Activated naive CD8-positive, alpha-beta T cell (primary cell): ENCODE measurements at regions not wholly inside any gene's neighbourhood (a gene's known extent, or its start where the extent isn't known, plus 50 kb on each side); places are given as distances from the start of the nearest gene placed in this dataset.
A peak's percentile ranks its signal among the peaks of the same experiment; 100 is the strongest.
"Not testable (repeated sequence)": the region's sequence is repeated elsewhere in the genome, so short reads cannot be mapped to it uniquely, and the experiment has no call there.

ENCODE experiments used
- H3K27ac Mint-ChIP-seq: one replicate; pipeline ENCODE4 v1.8.0; 2021; ENCODE audit warnings: mixed read lengths
- H3K27me3 Mint-ChIP-seq: one replicate; pipeline ENCODE4 v1.8.0; 2021; ENCODE audit warnings: mixed read lengths
- H3K36me3 Mint-ChIP-seq: one replicate; pipeline ENCODE4 v1.8.0; 2021; ENCODE audit warnings: mixed read lengths
- H3K4me1 Mint-ChIP-seq: one replicate; pipeline ENCODE4 v1.8.0; 2021; ENCODE audit warnings: low read depth, mixed read lengths
- H3K4me3 Mint-ChIP-seq: one replicate; pipeline ENCODE4 v1.8.0; 2021; ENCODE audit warnings: mild to moderate bottlenecking, mixed read lengths
- H3K9me3 Mint-ChIP-seq: one replicate; pipeline ENCODE4 v1.8.0; 2021; ENCODE audit warnings: low read depth, mixed read lengths

GRCh38 chrX:437661-438390 lies 51.1 kb upstream of the PPP2R3B start:
- Mint-ChIP-seq H3K4me3 (peak overlapping the region; percentile 46), H3K27me3 (peaks cover 2% of the 10 kb centered on the region), H3K9me3 (no peaks in the 10 kb centered on the region), H3K27ac (no peak overlapping the region), H3K4me1 (peaks cover 5% of the 10 kb centered on the region), H3K36me3 (peaks cover 2% of the 10 kb centered on the region)

- Mint-ChIP-seq H3K27ac (no peak overlapping the region), H3K4me1 (peaks cover 5% of the 10 kb centered on the region), H3K4me3 (no peak overlapping the region), H3K27me3 (no peaks in the 10 kb centered on the region), H3K36me3 (no peaks in the 10 kb centered on the region), H3K9me3 (no peaks in the 10 kb centered on the region)
Observed at GRCh38 chrX:439241-439640, 52.5 kb upstream of the PPP2R3B start.

GRCh38 chrX:439719-440118 lies 53.0 kb upstream of the PPP2R3B start:
- H3K27me3 Mint-ChIP-seq, result no peaks in the 10 kb centered on the region
- peaks cover 5% of the 10 kb centered on the region for H3K4me1 Mint-ChIP-seq
- H3K27ac Mint-ChIP-seq, result no peak overlapping the region
- no peak overlapping the region for H3K4me3 Mint-ChIP-seq
- no peaks in the 10 kb centered on the region for H3K36me3 Mint-ChIP-seq
- H3K9me3 Mint-ChIP-seq, result no peaks in the 10 kb centered on the region

GRCh38 chrX:440636-441035 lies 53.9 kb upstream of the PPP2R3B start:
- H3K9me3 Mint-ChIP-seq, result no peaks in the 10 kb centered on the region
- peaks cover 5% of the 10 kb centered on the region for H3K4me1 Mint-ChIP-seq

GRCh38 chrX:443536-444210 lies 57.0 kb upstream of the PPP2R3B start:
- H3K9me3 Mint-ChIP-seq, result no peaks in the 10 kb centered on the region
- H3K27me3 Mint-ChIP-seq, result no peaks in the 10 kb centered on the region
- H3K36me3 Mint-ChIP-seq, result no peaks in the 10 kb centered on the region
- H3K4me1 Mint-ChIP-seq, result no peaks in the 10 kb centered on the region
- no peak overlapping the region for H3K4me3 Mint-ChIP-seq
- no peak overlapping the region for H3K27ac Mint-ChIP-seq

More at GRCh38 chrX:440636-441035, 53.9 kb upstream of the PPP2R3B start:
- H3K27ac Mint-ChIP-seq, result no peak overlapping the region
- H3K36me3 Mint-ChIP-seq, result no peaks in the 10 kb centered on the region
- no peak overlapping the region for H3K4me3 Mint-ChIP-seq
- no peaks in the 10 kb centered on the region for H3K27me3 Mint-ChIP-seq

GRCh38 chrX:444305-444704 lies 57.6 kb upstream of the PPP2R3B start:
- Mint-ChIP-seq H3K27ac (no peak overlapping the region), H3K9me3 (no peaks in the 10 kb centered on the region), H3K36me3 (no peaks in the 10 kb centered on the region), H3K27me3 (no peaks in the 10 kb centered on the region), H3K4me3 (no peak overlapping the region), H3K4me1 (no peaks in the 10 kb centered on the region)

GRCh38 chrX:445727-446126 lies 59.0 kb upstream of the PPP2R3B start:
- Mint-ChIP-seq H3K4me3 (no peak overlapping the region), H3K9me3 (no peaks in the 10 kb centered on the region), H3K27me3 (no peaks in the 10 kb centered on the region), H3K4me1 (no peaks in the 10 kb centered on the region), H3K27ac (no peak overlapping the region), H3K36me3 (no peaks in the 10 kb centered on the region)

- Mint-ChIP-seq H3K4me3 (no peak overlapping the region), H3K36me3 (no peaks in the 10 kb centered on the region), H3K4me1 (no peaks in the 10 kb centered on the region), H3K9me3 (no peaks in the 10 kb centered on the region), H3K27ac (no peak overlapping the region), H3K27me3 (no peaks in the 10 kb centered on the region)
Observed at GRCh38 chrX:446245-446644, 59.5 kb upstream of the PPP2R3B start.

GRCh38 chrX:447052-447451 lies 60.3 kb upstream of the PPP2R3B start:
- no peaks in the 10 kb centered on the region for H3K36me3 Mint-ChIP-seq
- H3K27me3 Mint-ChIP-seq, result peaks cover under 1% of the 10 kb centered on the region
- no peaks in the 10 kb centered on the region for H3K9me3 Mint-ChIP-seq
- no peak overlapping the region for H3K4me3 Mint-ChIP-seq
- H3K4me1 Mint-ChIP-seq, result no peaks in the 10 kb centered on the region
- H3K27ac Mint-ChIP-seq, result no peak overlapping the region

GRCh38 chrX:451750-452149 lies 65.0 kb upstream of the PPP2R3B start:
- peaks cover 14% of the 10 kb centered on the region for H3K27me3 Mint-ChIP-seq
- not testable (repeated sequence) for H3K27ac Mint-ChIP-seq, H3K4me1 Mint-ChIP-seq, H3K4me3 Mint-ChIP-seq, H3K9me3 Mint-ChIP-seq, H3K36me3 Mint-ChIP-seq

GRCh38 chrX:452598-452997 lies 65.9 kb upstream of the PPP2R3B start:
- Mint-ChIP-seq H3K9me3 (no peaks in the 10 kb centered on the region), H3K36me3 (no peaks in the 10 kb centered on the region), H3K27ac (no peak overlapping the region), H3K4me3 (no peak overlapping the region), H3K27me3 (peaks cover 22% of the 10 kb centered on the region), H3K4me1 (no peaks in the 10 kb centered on the region)

- H3K4me1 Mint-ChIP-seq, H3K9me3 Mint-ChIP-seq, H3K4me3 Mint-ChIP-seq, H3K36me3 Mint-ChIP-seq, H3K27ac Mint-ChIP-seq: not testable (repeated sequence)
- peaks cover 22% of the 10 kb centered on the region for H3K27me3 Mint-ChIP-seq
Observed at GRCh38 chrX:454514-454913, 67.8 kb upstream of the PPP2R3B start.

GRCh38 chrX:455199-455598 lies 68.5 kb upstream of the PPP2R3B start:
- no peaks in the 10 kb centered on the region for H3K9me3 Mint-ChIP-seq
- peaks cover 22% of the 10 kb centered on the region for H3K27me3 Mint-ChIP-seq
- H3K27ac Mint-ChIP-seq, result no peak overlapping the region
- H3K4me3 Mint-ChIP-seq, result no peak overlapping the region
- no peaks in the 10 kb centered on the region for H3K4me1 Mint-ChIP-seq
- H3K36me3 Mint-ChIP-seq, result no peaks in the 10 kb centered on the region

GRCh38 chrX:455673-456072 lies 69.0 kb upstream of the PPP2R3B start:
- no peak overlapping the region for H3K27ac Mint-ChIP-seq
- H3K4me3 Mint-ChIP-seq, result no peak overlapping the region
- H3K36me3 Mint-ChIP-seq, result no peaks in the 10 kb centered on the region
- peaks cover 22% of the 10 kb centered on the region for H3K27me3 Mint-ChIP-seq
- H3K4me1 Mint-ChIP-seq, result no peaks in the 10 kb centered on the region
- H3K9me3 Mint-ChIP-seq, result no peaks in the 10 kb centered on the region

GRCh38 chrX:456146-456545 lies 69.4 kb upstream of the PPP2R3B start:
- Mint-ChIP-seq H3K4me3 (no peak overlapping the region), H3K36me3 (no peaks in the 10 kb centered on the region), H3K27ac (no peak overlapping the region), H3K4me1 (no peaks in the 10 kb centered on the region), H3K27me3 (peaks cover 22% of the 10 kb centered on the region), H3K9me3 (no peaks in the 10 kb centered on the region)
